ENCODE measurements at regions not wholly inside any gene's neighbourhood (a gene's known extent, or its start where the extent isn't known, plus 50 kb on each side); places are given as distances from the start of the nearest gene placed in this dataset.
"Not testable (repeated sequence)": the region's sequence is repeated elsewhere in the genome, so short reads cannot be mapped to it uniquely, and the experiment has no call there.

- no peak for DNase-seq
These were observed 74.1 kb upstream of the CCL21 start for GRCh38 chr9:34783951-34784487.

GRCh38 chr9:34782372-34782771 lies 72.4 kb upstream of the CCL21 start:
- no peak for DNase-seq

- no peak for DNase-seq
These were observed 67.7 kb upstream of the CCL21 start for GRCh38 chr9:34777666-34778065.

GRCh38 chr9:34773955-34774354 lies 64.0 kb upstream of the CCL21 start:
- no peak for DNase-seq

- no peak for DNase-seq
These were observed 63.5 kb upstream of the CCL21 start for GRCh38 chr9:34773306-34773910.

- DNase-seq, result no peak
These were observed 61.1 kb upstream of the CCL21 start for GRCh38 chr9:34771007-34771406.

GRCh38 chr9:34767087-34767486 lies 57.2 kb upstream of the CCL21 start:
- DNase-seq, result not testable (repeated sequence)

GRCh38 chr9:34760196-34761040 lies 50.5 kb upstream of the CCL21 start:
- DNase-seq, result peak in 1 of 2 experiments; percentile 70
